Erythroblast (primary cell): ENCODE measurements at regions not wholly inside any gene's neighbourhood (a gene's known extent, or its start where the extent isn't known, plus 50 kb on each side); places are given as distances from the start of the nearest gene placed in this dataset.
"Not testable (repeated sequence)": the region's sequence is repeated elsewhere in the genome, so short reads cannot be mapped to it uniquely, and the experiment has no call there.

Experiments
- GATA1 ChIP-seq: IDR thresholded peaks from 2 replicates; pipeline ENCODE4 v1.6.1; 2011; ENCODE audit warnings: low read depth, mild to moderate bottlenecking, control low read depth, low read length, moderate library complexity
- POLR2A ChIP-seq: IDR thresholded peaks from 2 replicates; pipeline ENCODE4 v1.6.1; 2011; ENCODE audit warnings: mild to moderate bottlenecking, low read length

- not testable (repeated sequence) for TF ChIP-seq POLR2A, GATA1
Observed at GRCh38 chr12:90792718-90793117, 162.3 kb downstream of the CCER1 start.
